ENCODE measurements at regions not wholly inside any gene's neighbourhood (a gene's known extent, or its start where the extent isn't known, plus 50 kb on each side); places are given as distances from the start of the nearest gene placed in this dataset.

DNA sequence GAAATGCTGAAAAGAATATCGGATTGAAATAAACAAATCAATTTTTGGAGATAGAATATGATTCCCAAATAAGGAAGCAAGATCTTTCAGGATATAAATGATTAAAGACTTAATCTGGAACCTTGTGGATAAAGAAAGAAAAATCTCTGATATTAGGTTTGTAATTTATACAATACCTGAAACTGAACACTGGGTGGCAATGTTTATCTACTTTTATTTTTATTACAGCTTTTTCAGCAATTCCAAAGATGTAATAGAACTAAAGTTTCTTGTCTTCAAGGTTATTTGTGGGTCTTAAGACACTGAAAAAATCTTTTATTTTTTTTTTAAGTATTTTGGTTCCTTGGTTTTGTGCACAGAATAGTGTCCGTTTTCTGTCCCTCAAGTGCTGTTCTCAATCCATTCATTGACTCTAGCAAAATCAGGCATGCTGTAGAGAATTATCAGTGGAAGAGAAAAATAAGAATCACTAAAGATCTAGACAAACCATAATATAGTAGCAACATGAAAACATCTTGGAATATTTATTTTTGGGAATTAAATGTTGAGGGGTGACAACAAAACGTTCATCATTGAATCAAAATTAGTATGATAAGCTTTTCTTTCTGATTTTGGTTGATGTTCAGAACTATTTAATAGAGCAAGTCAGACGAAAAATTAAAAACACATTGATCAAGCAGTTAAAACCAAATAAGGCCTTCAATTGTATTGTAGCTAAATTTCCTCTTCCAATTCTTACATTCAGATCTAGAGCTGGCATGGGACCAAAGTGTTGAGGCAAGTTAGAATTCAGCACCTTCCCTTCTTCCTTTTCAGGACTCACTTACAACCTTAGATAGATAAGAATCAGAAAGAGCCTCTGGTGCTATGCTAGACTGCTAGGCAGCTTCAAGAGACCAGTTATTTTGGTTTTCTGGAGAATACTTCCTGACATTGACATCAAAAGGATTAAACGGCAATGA is 704.4 kb upstream of the PCDH20 start:
- no peak for TF ChIP-seq CSDC2 (CRISPR knock-in tag; IDR thresholded peaks at IDR 0.05)
- no peak for TF ChIP-seq TSHZ2 (CRISPR knock-in tag; IDR thresholded peaks at IDR 0.05)
- TF ChIP-seq, protein P1, sequence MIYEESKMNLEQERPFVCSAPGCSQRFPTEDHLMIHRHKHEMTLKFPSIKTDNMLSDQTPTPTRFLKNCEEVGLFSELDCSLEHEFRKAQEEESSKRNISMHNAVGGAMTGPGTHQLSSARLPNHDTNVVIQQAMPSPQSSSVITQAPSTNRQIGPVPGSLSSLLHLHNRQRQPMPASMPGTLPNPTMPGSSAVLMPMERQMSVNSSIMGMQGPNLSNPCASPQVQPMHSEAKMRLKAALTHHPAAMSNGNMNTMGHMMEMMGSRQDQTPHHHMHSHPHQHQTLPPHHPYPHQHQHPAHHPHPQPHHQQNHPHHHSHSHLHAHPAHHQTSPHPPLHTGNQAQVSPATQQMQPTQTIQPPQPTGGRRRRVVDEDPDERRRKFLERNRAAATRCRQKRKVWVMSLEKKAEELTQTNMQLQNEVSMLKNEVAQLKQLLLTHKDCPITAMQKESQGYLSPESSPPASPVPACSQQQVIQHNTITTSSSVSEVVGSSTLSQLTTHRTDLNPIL (CRISPR knock-in tag; IDR thresholded peaks at IDR 0.05; ENCODE audit: low read depth) = no peak
- no peak for TF ChIP-seq ZNF565 (CRISPR knock-in tag; conservative IDR thresholded peaks at IDR 0.05; ENCODE audit: low read depth)
- no peak for TF ChIP-seq TOX (CRISPR knock-in tag; IDR thresholded peaks at IDR 0.05; ENCODE audit: borderline replicate concordance)
- no peak for TF ChIP-seq SNAI2 (CRISPR knock-in tag; IDR thresholded peaks at IDR 0.05)
- TF ChIP-seq ARNTL (CRISPR knock-in tag; IDR thresholded peaks at IDR 0.05; ENCODE audit: borderline replicate concordance, low read depth) = no peak
- TF ChIP-seq, protein P2, sequence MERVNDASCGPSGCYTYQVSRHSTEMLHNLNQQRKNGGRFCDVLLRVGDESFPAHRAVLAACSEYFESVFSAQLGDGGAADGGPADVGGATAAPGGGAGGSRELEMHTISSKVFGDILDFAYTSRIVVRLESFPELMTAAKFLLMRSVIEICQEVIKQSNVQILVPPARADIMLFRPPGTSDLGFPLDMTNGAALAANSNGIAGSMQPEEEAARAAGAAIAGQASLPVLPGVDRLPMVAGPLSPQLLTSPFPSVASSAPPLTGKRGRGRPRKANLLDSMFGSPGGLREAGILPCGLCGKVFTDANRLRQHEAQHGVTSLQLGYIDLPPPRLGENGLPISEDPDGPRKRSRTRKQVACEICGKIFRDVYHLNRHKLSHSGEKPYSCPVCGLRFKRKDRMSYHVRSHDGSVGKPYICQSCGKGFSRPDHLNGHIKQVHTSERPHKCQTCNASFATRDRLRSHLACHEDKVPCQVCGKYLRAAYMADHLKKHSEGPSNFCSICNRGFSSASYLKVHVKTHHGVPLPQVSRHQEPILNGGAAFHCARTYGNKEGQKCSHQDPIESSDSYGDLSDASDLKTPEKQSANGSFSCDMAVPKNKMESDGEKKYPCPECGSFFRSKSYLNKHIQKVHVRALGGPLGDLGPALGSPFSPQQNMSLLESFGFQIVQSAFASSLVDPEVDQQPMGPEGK (CRISPR knock-in tag; IDR thresholded peaks at IDR 0.05; ENCODE audit: borderline replicate concordance) = no peak
- TF ChIP-seq ZC3H10 (CRISPR knock-in tag; IDR thresholded peaks at IDR 0.05) = no peak
- TF ChIP-seq ZNF8 (CRISPR knock-in tag; IDR thresholded peaks at IDR 0.05) = no peak
- no peak for TF ChIP-seq ZNF70 (CRISPR knock-in tag; IDR thresholded peaks at IDR 0.05)
- TF ChIP-seq ZFP30 (CRISPR knock-in tag; IDR thresholded peaks at IDR 0.05) = no peak
- no peak for TF ChIP-seq RARB (CRISPR knock-in tag; IDR thresholded peaks at IDR 0.05)
